ENCODE measurements at regions not wholly inside any gene's neighbourhood (a gene's known extent, or its start where the extent isn't known, plus 50 kb on each side); places are given as distances from the start of the nearest gene placed in this dataset.
"Not testable (repeated sequence)": the region's sequence is repeated elsewhere in the genome, so short reads cannot be mapped to it uniquely, and the experiment has no call there.

- not testable (repeated sequence) for TF ChIP-seq TARDBP (IDR thresholded peaks at IDR 0.05); FOXK2 (IDR thresholded peaks at IDR 0.05); ELF4 (IDR thresholded peaks at IDR 0.05); LEF1 (IDR thresholded peaks at IDR 0.05; ENCODE audit: borderline replicate concordance); SUZ12 (IDR thresholded peaks at IDR 0.05); L3MBTL2 (conservative IDR thresholded peaks at IDR 0.05); BHLHE40 (IDR thresholded peaks at IDR 0.05; ENCODE audit: borderline replicate concordance); SP1 (IDR thresholded peaks at IDR 0.05)
Observed at GRCh38 chr21:13969002-13969401, 241.8 kb downstream of the LIPI start.
